Ovary (tissue), 7 donors: ENCODE measurements at regions not wholly inside any gene's neighbourhood (a gene's known extent, or its start where the extent isn't known, plus 50 kb on each side); places are given as distances from the start of the nearest gene placed in this dataset.

Source experiments
- DNase-seq, 5 donors: peaks; one replicate each; pipeline ENCODE4 v3.0.0-alpha.2; 2019 to 2020
- H3K27ac ChIP-seq, 2 donors: fragments of 200-600 bp; one replicate each; pipeline versions ENCODE4 v1.5.1 to v1.8.0; 2019 to 2022
- H3K27me3 ChIP-seq: fragments of 200-600 bp; one replicate; pipeline ENCODE4 v1.8.0; 2022
- H3K36me3 ChIP-seq: fragments of 200-600 bp; sonication (generic); one replicate; pipeline ENCODE4 v1.5.1; 2019
- H3K4me1 ChIP-seq: one replicate; pipeline ENCODE4 v1.8.1; 2013; ENCODE audit warnings: mild to moderate bottlenecking, moderate library complexity; ENCODE audit not compliant: insufficient read depth
- H3K4me3 ChIP-seq: fragments of 200-600 bp; sonication (generic); one replicate; pipeline ENCODE4 v1.5.1; 2017
- H3K9me3 ChIP-seq, 2 donors: fragments of 200-600 bp in 1 of 2; sonication (generic) in 1 of 2; one replicate each; pipeline versions ENCODE4 v1.5.1 to v1.8.1; 2013 to 2019; ENCODE audit warnings: mild to moderate bottlenecking in 1 of 2, moderate library complexity in 1 of 2
- CTCF ChIP-seq, 3 donors: fragments of 450-650 bp in 2 of 3; fragments of 200-600 bp in 1 of 3; IDR thresholded peaks; one replicate each; pipeline versions ENCODE4 v1.5.1 to v1.8.0; 2016 to 2022; ENCODE audit warnings: antibody characterized with exemption in 3 of 3, mild to moderate bottlenecking in 1 of 3
- EP300 ChIP-seq: sonication (generic); formaldehyde crosslinking; IDR thresholded peaks from one replicate; pipeline ENCODE4 v1.6.1; 2017; ENCODE audit warnings: antibody characterized with exemption
- POLR2A ChIP-seq: fragments of 450-650 bp; IDR thresholded peaks from one replicate; pipeline ENCODE4 v1.6.1; 2017; ENCODE audit warnings: antibody characterized with exemption, mild to moderate bottlenecking, moderate library complexity
- WGBS, 3 donors: extraction: QIAGEN DNeasy Blood & Tissue Kit in 1 of 3; methylation state at CpG; one replicate each; pipeline versions ENCODE4 v1.1.5 to v1.1.7; 2013 to 2017; 5-methylcytosine and 5-hydroxymethylcytosine counted together
- intact Hi-C, 4 donors: fragments of 100-400 bp; cut with DNase I; formaldehyde crosslinking; loops; one replicate each; pipeline versions ENCODE4 v1.11.0 to v1.15.1; 2022 to 2023
- donor health status: DM: no; HTN: no; CAD: no; lungs with moderate emphysema.
- donor health status: DM: no; HTN: no; CAD: no.
- donor health status: Bipolar disorder and iron deficiency.
- donor health status: DM: no; HTN: no; CAD: no.
- donor health status: DM: yes; HTN: yes; CAD: no.

- Histone ChIP-seq H3K9me3 (no peaks in the 10 kb centered on the region), H3K4me1 (no peaks in the 10 kb centered on the region), H3K27me3 (no peaks in the 10 kb centered on the region), H3K4me3 (no peak overlapping the region), H3K36me3 (no peaks in the 10 kb centered on the region), H3K27ac (no peak overlapping the region)
- 89 to 93% (median 90%) methylated on average over 2 of the region's 2 CpGs for WGBS, 3 donors
- intact Hi-C loops, result loop anchor here in 1 of 4 donors (10.0 kb wide), 1 partner anchor 147 kb away; no protein-coding TSS in a partner anchor
- TF ChIP-seq EP300 (no peak), POLR2A (no peak), CTCF (IDR thresholded peaks at IDR 0.05) (no peak)
- DNase-seq, result no peak
Measured at GRCh38 chrX:13498238-13498637, 71.2 kb upstream of the EGFL6 start.

GRCh38 chrX:13495232-13495631 lies 74.2 kb upstream of the EGFL6 start:
- intact Hi-C loops, result loop anchor here in 1 of 4 donors (10.0 kb wide), 1 partner anchor 150 kb away; no protein-coding TSS in a partner anchor
- 57 to 65% (median 63%) methylated on average over 1 of the region's 1 CpG for WGBS, 3 donors
- no peaks in the 10 kb centered on the region for H3K36me3 ChIP-seq

GRCh38 chrX:13494562-13494961 lies 74.8 kb upstream of the EGFL6 start:
- no peaks in the 10 kb centered on the region for H3K27me3 ChIP-seq
- TF ChIP-seq POLR2A (no peak), CTCF (IDR thresholded peaks at IDR 0.05) (no peak), EP300 (no peak)
- intact Hi-C loops, result loop anchor here in 1 of 4 donors (10.0 kb wide), 1 partner anchor 150 kb away; no protein-coding TSS in a partner anchor
- H3K27ac ChIP-seq, result no peak overlapping the region
- H3K36me3 ChIP-seq, result no peaks in the 10 kb centered on the region
- no peak for DNase-seq
- no peak overlapping the region for H3K4me3 ChIP-seq
- no peaks in the 10 kb centered on the region for H3K9me3 ChIP-seq
- H3K4me1 ChIP-seq, result no peaks in the 10 kb centered on the region
- WGBS, 3 donors, result 62 to 80% (median 73%) methylated on average over 2 of the region's 2 CpGs

More at GRCh38 chrX:13495232-13495631, 74.2 kb upstream of the EGFL6 start:
- Histone ChIP-seq H3K27me3 (no peaks in the 10 kb centered on the region), H3K4me3 (no peak overlapping the region), H3K4me1 (no peaks in the 10 kb centered on the region), H3K27ac (no peak overlapping the region), H3K9me3 (no peaks in the 10 kb centered on the region)
- TF ChIP-seq POLR2A, result no peak
- no peak for TF ChIP-seq CTCF (IDR thresholded peaks at IDR 0.05)
- TF ChIP-seq EP300, result no peak
- no peak for DNase-seq

GRCh38 chrX:13493659-13494058 lies 75.7 kb upstream of the EGFL6 start:
- Histone ChIP-seq H3K27me3 (no peaks in the 10 kb centered on the region), H3K4me1 (no peaks in the 10 kb centered on the region), H3K27ac (no peak overlapping the region), H3K9me3 (no peaks in the 10 kb centered on the region), H3K4me3 (no peak overlapping the region), H3K36me3 (no peaks in the 10 kb centered on the region)
- DNase-seq, result no peak
- 70 to 81% (median 73%) methylated on average over 5 of the region's 5 CpGs for WGBS, 3 donors
- TF ChIP-seq POLR2A (no peak), EP300 (no peak), CTCF (IDR thresholded peaks at IDR 0.05) (no peak)
- intact Hi-C loops, result loop anchor here in 1 of 4 donors (10.0 kb wide), 1 partner anchor 151 kb away; no protein-coding TSS in a partner anchor
